ENCODE measurements at regions not wholly inside any gene's neighbourhood (a gene's known extent, or its start where the extent isn't known, plus 50 kb on each side); places are given as distances from the start of the nearest gene placed in this dataset.

DNA sequence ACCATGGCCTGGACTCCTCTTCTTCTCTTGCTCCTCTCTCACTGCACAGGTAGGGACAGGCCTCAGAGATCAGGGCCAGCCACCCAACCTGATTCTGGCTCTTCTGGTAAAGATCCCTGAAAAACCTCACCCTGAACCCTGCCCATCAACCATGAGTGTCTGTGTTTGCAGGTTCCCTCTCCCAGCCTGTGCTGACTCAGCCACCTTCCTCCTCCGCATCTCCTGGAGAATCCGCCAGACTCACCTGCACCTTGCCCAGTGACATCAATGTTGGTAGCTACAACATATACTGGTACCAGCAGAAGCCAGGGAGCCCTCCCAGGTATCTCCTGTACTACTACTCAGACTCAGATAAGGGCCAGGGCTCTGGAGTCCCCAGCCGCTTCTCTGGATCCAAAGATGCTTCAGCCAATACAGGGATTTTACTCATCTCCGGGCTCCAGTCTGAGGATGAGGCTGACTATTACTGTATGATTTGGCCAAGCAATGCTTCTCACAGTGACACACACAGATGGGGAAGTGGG is 80.9 kb downstream of the ZNF280B start:
- no peak for DNase-seq (ENCODE audit: low read depth)
- H3K4me3 ChIP-seq (ENCODE audit: low read depth, low read length): no peak overlapping the region
- TF ChIP-seq, protein P1, sequence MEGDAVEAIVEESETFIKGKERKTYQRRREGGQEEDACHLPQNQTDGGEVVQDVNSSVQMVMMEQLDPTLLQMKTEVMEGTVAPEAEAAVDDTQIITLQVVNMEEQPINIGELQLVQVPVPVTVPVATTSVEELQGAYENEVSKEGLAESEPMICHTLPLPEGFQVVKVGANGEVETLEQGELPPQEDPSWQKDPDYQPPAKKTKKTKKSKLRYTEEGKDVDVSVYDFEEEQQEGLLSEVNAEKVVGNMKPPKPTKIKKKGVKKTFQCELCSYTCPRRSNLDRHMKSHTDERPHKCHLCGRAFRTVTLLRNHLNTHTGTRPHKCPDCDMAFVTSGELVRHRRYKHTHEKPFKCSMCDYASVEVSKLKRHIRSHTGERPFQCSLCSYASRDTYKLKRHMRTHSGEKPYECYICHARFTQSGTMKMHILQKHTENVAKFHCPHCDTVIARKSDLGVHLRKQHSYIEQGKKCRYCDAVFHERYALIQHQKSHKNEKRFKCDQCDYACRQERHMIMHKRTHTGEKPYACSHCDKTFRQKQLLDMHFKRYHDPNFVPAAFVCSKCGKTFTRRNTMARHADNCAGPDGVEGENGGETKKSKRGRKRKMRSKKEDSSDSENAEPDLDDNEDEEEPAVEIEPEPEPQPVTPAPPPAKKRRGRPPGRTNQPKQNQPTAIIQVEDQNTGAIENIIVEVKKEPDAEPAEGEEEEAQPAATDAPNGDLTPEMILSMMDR (conservative IDR thresholded peaks at IDR 0.05; ENCODE audit: low read depth, low read length): no peak

DNA sequence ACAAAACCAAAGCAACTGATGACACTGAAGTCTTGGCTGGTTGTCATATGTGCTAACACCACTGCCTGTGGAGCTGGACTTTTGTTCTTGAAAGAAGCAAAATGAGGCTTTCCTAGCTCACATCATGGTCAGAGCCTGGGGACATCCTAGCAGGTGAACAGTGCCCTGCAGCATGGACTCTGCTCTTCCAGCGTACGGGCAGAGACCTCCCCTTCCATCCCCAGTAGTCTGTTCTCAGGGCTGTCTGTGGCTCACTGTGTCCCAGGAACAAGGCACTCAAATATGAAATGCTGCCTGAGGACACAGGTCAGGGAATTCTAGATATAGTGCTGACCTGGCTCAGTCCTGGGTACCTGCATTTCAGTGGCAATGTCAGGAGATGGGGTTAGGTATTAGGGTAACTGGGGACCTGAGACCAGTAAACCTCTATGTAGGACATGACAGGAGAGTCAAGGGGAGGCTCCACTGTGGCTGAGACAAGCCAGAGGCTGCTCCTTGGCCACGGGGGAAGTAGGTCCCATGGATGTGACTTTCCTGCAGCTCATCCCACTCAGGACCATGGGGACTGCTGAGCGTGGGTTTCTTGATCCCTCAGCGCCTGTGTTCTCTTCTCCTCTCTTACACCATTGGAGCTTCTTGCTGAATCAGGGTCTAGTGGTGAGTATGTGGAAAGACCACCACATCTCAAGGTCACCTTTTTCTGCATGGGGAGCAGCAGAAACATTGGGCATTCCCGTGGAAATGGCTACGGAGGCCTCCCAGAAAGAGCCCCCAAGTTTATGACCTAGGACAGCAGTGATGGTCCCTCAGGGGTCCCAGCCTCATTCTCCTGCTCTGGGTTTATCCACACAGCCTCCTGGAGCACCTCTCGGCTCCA is 80.1 kb downstream of the ZNF280B start:
- TF ChIP-seq, protein P1 (conservative IDR thresholded peaks at IDR 0.05; ENCODE audit: low read depth, low read length): no peak
- no peak overlapping the region for H3K4me3 ChIP-seq (ENCODE audit: low read depth, low read length)
- no peak for DNase-seq (ENCODE audit: low read depth)

DNA sequence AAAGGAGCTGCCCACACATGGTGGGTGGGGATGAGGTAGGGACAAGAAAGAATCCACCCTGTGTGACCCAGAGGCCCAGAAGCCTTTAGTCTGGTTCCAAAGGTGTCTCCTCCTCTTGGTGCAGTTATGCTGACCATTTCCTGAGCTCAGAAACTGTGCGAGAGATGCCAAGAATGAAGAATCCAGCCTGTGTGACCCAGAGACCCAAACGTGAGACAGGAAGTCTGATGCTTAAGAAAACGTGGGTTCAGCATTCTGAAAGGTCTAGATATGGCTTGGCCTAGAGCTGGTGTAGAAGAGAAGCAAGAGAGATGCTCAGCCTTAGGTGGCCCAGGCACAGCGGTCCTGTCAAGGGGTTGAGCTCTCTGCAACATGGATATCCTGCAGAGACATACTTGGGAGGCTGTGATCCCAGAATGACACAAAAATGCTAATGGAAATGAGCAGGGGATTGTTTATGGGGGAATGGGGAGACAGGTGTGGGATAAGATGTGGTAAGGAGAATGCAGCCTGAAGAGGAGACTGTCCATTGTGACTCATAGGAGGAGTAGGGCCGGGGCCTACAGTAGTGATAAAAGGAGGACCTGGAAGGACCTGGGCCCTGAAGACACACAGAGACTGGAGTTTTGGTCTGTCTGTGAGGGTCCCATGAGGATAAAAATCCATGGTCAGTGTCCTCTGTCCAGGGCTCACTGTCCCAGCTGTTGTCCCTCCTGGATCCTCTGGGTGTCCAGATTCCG is 79.0 kb downstream of the ZNF280B start:
- TF ChIP-seq, protein P1 (conservative IDR thresholded peaks at IDR 0.05; ENCODE audit: low read depth, low read length): no peak
- DNase-seq (ENCODE audit: low read depth): peak; percentile 23
- no peak overlapping the region for H3K4me3 ChIP-seq (ENCODE audit: low read depth, low read length)

DNA sequence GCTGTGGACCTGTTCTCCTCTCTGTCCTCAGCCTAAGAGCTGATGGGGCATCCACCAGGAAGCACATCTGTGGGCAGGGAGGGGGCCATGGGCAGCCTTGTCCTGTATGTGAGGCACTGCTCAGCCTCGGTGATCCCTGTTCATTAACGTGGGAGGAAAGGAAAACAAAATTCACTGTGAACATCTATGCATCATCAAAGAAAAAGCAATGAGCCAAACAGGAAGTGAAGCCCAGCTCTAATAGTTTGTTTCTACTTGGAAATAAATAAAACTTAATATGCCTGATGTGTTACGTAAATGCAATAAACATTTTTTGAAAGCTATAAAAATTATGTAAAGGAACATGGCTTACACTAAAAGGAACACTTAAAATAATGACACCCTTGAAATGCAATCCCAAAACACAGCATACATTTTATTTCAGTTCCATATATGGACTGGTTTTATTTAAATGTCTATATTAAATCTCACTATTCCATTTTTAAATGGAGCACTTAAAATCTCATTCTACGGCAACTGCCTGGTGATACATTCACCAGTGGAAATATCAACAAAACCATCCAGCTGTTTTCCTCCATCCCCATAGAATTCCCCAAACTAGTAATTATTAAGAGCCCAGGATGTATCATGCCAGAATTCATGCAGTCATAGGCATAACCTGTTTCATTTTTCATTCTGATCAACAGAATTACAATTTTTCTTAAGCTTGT is 78.3 kb downstream of the ZNF280B start:
- H3K4me3 ChIP-seq (ENCODE audit: low read depth, low read length): no peak overlapping the region
- DNase-seq (ENCODE audit: low read depth): no peak
- TF ChIP-seq, protein P1 (conservative IDR thresholded peaks at IDR 0.05; ENCODE audit: low read depth, low read length): no peak

DNA sequence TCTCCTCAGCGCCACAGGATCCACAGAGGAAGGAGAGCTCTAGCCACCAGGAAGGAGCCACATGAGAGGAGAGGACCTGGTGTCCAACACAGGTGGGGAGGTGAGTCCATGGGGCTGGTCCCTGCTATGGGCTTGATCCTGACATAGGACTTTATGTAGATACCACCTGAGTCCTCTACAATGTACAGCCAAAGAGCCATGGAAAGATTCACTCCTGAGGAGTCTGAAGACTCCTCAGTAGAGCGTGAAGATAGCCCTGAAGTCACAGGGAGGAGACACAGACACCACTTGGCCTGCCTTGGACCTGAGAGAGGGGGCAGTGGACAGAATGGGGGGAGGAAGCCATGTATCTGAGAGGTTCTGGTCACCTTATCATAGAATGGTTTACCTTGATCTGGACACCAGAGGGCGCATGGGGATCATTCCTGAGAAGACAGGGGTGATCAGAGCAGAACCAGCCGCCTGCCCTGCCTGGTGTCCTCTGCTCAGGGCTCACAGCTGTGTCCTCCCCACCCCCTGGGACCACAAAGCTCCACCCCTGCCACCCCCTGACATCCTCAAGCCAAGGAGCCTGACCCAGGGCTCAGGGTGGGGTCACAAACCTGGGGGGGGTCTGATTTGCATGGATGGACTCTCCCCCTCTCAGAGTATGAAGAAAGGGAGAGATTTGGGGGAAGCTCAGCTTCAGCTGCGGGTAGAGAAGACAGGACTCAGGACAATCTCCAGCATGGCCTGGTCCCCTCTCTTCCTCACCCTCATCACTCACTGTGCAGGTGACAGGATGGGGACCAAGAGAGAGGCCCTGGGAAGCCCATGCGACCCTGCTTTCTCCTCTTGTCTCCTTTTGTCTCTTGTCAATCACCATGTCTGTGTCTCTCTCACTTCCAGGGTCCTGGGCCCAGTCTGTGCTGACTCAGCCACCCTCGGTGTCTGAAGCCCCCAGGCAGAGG is 77.0 kb downstream of the ZNF280B start:
- peak; percentile 72 for DNase-seq (ENCODE audit: low read depth)
- TF ChIP-seq, protein P1 (conservative IDR thresholded peaks at IDR 0.05; ENCODE audit: low read depth, low read length): peak; percentile 73

DNA sequence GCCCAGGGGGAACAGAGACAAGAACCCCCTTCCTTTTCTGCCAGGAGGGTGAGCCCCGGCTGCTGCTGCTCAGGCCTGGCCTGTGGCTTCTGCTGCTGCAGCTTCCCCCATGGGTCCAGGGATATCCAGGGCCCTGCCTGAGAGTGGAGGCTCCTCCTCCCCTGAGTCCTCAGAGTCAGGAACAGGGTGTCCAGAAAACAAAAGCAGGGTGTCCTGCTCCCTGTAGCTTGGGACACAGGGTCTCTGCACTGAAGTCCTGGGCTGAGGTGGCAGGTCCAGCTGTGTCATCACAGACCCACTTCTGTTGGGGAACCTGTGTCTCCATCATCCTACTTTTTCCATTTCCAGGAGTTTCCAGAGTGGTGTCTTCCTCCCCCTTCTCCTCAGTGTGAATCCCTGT is 76.1 kb downstream of the ZNF280B start:
- no peak for DNase-seq (ENCODE audit: low read depth)
- TF ChIP-seq, protein P1 (conservative IDR thresholded peaks at IDR 0.05; ENCODE audit: low read depth, low read length): no peak
- no peak overlapping the region for H3K4me3 ChIP-seq (ENCODE audit: low read depth, low read length)

More for the DNA sequence above, 77.0 kb downstream of the ZNF280B start:
- H3K4me3 ChIP-seq (ENCODE audit: low read depth, low read length): no peak overlapping the region
